C4-2B (cell line): ENCODE measurements at regions not wholly inside any gene's neighbourhood (a gene's known extent, or its start where the extent isn't known, plus 50 kb on each side); places are given as distances from the start of the nearest gene placed in this dataset.

ENCODE experiments used
- ZFX ChIP-seq: fragments of 450-650 bp; IDR thresholded peaks from 2 replicates; pipeline ENCODE4 v1.6.1; 2017
- TF ChIP-seq, protein P1 (sequence below): fragments of 450-650 bp; conservative IDR thresholded peaks from 2 replicates; pipeline ENCODE4 v1.5.1; 2017; ENCODE audit warnings: mild to moderate bottlenecking

DNA sequence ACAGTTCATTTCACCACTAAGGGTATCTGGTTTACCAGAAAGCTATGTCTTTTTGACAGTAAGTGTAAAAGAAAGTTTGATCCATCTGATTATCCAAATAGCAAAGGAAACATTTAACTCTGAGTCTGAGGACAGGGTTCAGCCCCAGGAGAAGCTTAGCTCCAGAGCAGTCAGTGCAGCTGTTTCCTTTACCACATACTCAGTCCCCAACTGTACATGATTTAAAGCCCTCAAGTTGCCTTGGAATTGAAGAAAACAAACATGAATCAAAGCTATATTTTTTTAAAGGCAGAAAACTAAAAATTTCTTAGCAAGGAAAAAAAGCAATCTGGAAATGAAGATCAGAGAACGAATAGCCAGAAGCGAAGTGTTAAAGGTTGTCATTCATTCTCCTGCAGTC, 746.0 kb downstream of the METTL4 start:
- TF ChIP-seq, protein P1, sequence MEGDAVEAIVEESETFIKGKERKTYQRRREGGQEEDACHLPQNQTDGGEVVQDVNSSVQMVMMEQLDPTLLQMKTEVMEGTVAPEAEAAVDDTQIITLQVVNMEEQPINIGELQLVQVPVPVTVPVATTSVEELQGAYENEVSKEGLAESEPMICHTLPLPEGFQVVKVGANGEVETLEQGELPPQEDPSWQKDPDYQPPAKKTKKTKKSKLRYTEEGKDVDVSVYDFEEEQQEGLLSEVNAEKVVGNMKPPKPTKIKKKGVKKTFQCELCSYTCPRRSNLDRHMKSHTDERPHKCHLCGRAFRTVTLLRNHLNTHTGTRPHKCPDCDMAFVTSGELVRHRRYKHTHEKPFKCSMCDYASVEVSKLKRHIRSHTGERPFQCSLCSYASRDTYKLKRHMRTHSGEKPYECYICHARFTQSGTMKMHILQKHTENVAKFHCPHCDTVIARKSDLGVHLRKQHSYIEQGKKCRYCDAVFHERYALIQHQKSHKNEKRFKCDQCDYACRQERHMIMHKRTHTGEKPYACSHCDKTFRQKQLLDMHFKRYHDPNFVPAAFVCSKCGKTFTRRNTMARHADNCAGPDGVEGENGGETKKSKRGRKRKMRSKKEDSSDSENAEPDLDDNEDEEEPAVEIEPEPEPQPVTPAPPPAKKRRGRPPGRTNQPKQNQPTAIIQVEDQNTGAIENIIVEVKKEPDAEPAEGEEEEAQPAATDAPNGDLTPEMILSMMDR: no peak
- no peak for TF ChIP-seq ZFX
